Ascending aorta (tissue), 2 donors: ENCODE measurements at regions not wholly inside any gene's neighbourhood (a gene's known extent, or its start where the extent isn't known, plus 50 kb on each side); places are given as distances from the start of the nearest gene placed in this dataset.
"Not testable (repeated sequence)": the region's sequence is repeated elsewhere in the genome, so short reads cannot be mapped to it uniquely, and the experiment has no call there.

ENCODE experiments used
- DNase-seq, 2 donors: peaks; one replicate each; pipeline ENCODE4 v3.0.0-alpha.2; 2019; ENCODE audit warnings: low spot score in 2 of 2
- H3K27ac ChIP-seq, 2 donors: fragments of 200-600 bp; sonication (generic); one replicate each; pipeline ENCODE4 v1.5.1; 2016 to 2017; ENCODE audit warnings: mild to moderate bottlenecking in 1 of 2
- H3K27me3 ChIP-seq: fragments of 200-600 bp; sonication (generic); one replicate; pipeline ENCODE4 v1.5.1; 2017
- H3K36me3 ChIP-seq, 2 donors: fragments of 200-600 bp; sonication (generic); one replicate each; pipeline ENCODE4 v1.5.1; 2016
- H3K4me1 ChIP-seq, 2 donors: fragments of 200-600 bp; sonication (generic); one replicate each; pipeline ENCODE4 v1.5.1; 2016 to 2017; ENCODE audit warnings: mild to moderate bottlenecking in 1 of 2
- H3K4me3 ChIP-seq, 2 donors: fragments of 200-600 bp; sonication (generic); one replicate each; pipeline ENCODE4 v1.5.1; 2016 to 2017; ENCODE audit warnings: mild to moderate bottlenecking in 1 of 2
- H3K9me3 ChIP-seq, 2 donors: fragments of 200-600 bp; sonication (generic); one replicate each; pipeline ENCODE4 v1.5.1; 2016
- CTCF ChIP-seq, 3 experiments: fragments of 200-600 bp in 2 of 3; fragments of 450-650 bp in 1 of 3; sonication (generic) in 2 of 3; IDR thresholded peaks; one replicate each; pipeline ENCODE4 v1.5.1; 2016 to 2019; ENCODE audit warnings: antibody characterized with exemption in 3 of 3, mild to moderate bottlenecking in 1 of 3, moderate library complexity in 1 of 3
- intact Hi-C: fragments of 100-400 bp; cut with DNase I; formaldehyde crosslinking; loops from one replicate; pipeline ENCODE4 v1.15.1; 2023

- H3K9me3 ChIP-seq, result no peaks in the 10 kb centered on the region
- no peaks in the 10 kb centered on the region for H3K4me1 ChIP-seq
- no peak overlapping the region for H3K4me3 ChIP-seq
- intact Hi-C loops, result no loop called here
- TF ChIP-seq CTCF (IDR thresholded peaks at IDR 0.05), result no peak
- no peaks in the 10 kb centered on the region for H3K36me3 ChIP-seq
- no peak for DNase-seq
- H3K27me3 ChIP-seq, result no peaks in the 10 kb centered on the region
- no peak overlapping the region for H3K27ac ChIP-seq
Measured at GRCh38 chr21:25175938-25176337, 431.3 kb downstream of the MRPL39 start.

- H3K27me3 ChIP-seq, result no peaks in the 10 kb centered on the region
- H3K36me3 ChIP-seq, result no peaks in the 10 kb centered on the region
- DNase-seq, result no peak
- no peak overlapping the region for H3K27ac ChIP-seq
- H3K9me3 ChIP-seq, result peaks cover 0 to 3% of the 10 kb centered on the region in 2 donors
- H3K4me1 ChIP-seq, result no peaks in the 10 kb centered on the region
- TF ChIP-seq CTCF (IDR thresholded peaks at IDR 0.05), result no peak
- intact Hi-C loops, result no loop called here
- no peak overlapping the region for H3K4me3 ChIP-seq
Measured at GRCh38 chr21:25171438-25171837, 435.8 kb downstream of the MRPL39 start.

GRCh38 chr21:25170681-25171080 lies 436.6 kb downstream of the MRPL39 start:
- intact Hi-C loops, result no loop called here
- no peak overlapping the region for H3K4me3 ChIP-seq
- TF ChIP-seq CTCF (IDR thresholded peaks at IDR 0.05), result no peak
- no peaks in the 10 kb centered on the region for H3K4me1 ChIP-seq
- no peak for DNase-seq
- peaks cover 0 to 3% of the 10 kb centered on the region in 2 donors for H3K9me3 ChIP-seq
- H3K27me3 ChIP-seq, result no peaks in the 10 kb centered on the region
- H3K36me3 ChIP-seq, result no peaks in the 10 kb centered on the region
- H3K27ac ChIP-seq, result no peak overlapping the region

- Histone ChIP-seq H3K27me3 (no peaks in the 10 kb centered on the region), H3K4me1 (no peaks in the 10 kb centered on the region), H3K4me3 (no peak overlapping the region), H3K9me3 (peaks cover 0 to 3% of the 10 kb centered on the region in 2 donors), H3K36me3 (no peaks in the 10 kb centered on the region), H3K27ac (no peak overlapping the region)
- intact Hi-C loops, result no loop called here
- DNase-seq, result no peak
- TF ChIP-seq CTCF (IDR thresholded peaks at IDR 0.05), result no peak
Measured at GRCh38 chr21:25169370-25169769, 437.9 kb downstream of the MRPL39 start.

- H3K36me3 ChIP-seq, H3K9me3 ChIP-seq, H3K4me1 ChIP-seq, DNase-seq, H3K4me3 ChIP-seq, H3K27me3 ChIP-seq, H3K27ac ChIP-seq, intact Hi-C loops: not testable (repeated sequence)
Measured at GRCh38 chr21:25166904-25167303, 440.4 kb downstream of the MRPL39 start.

- DNase-seq, result no peak
- no peak overlapping the region for H3K4me3 ChIP-seq
- H3K36me3 ChIP-seq, result no peaks in the 10 kb centered on the region
- TF ChIP-seq CTCF (IDR thresholded peaks at IDR 0.05), result no peak
- no peaks in the 10 kb centered on the region for H3K4me1 ChIP-seq
- intact Hi-C loops, result no loop called here
- no peak overlapping the region for H3K27ac ChIP-seq
- H3K9me3 ChIP-seq, result no peaks in the 10 kb centered on the region
- H3K27me3 ChIP-seq, result no peaks in the 10 kb centered on the region
Measured at GRCh38 chr21:25161571-25161970, 445.7 kb downstream of the MRPL39 start.

- H3K9me3 ChIP-seq, H3K27me3 ChIP-seq, H3K36me3 ChIP-seq, H3K4me3 ChIP-seq, intact Hi-C loops, H3K27ac ChIP-seq, H3K4me1 ChIP-seq, DNase-seq: not testable (repeated sequence)
Measured at GRCh38 chr21:25155020-25155419, 452.3 kb downstream of the MRPL39 start.
